H9 (cell line): ENCODE measurements at regions not wholly inside any gene's neighbourhood (a gene's known extent, or its start where the extent isn't known, plus 50 kb on each side); places are given as distances from the start of the nearest gene placed in this dataset.

Experiments used
- DNase-seq: peaks from one replicate; pipeline ENCODE4 v3.0.0-alpha.2; 2017
- H2AFZ ChIP-seq: one replicate; pipeline ENCODE4 v1.6.1; 2013; ENCODE audit warnings: mild to moderate bottlenecking, low read length, control low read depth, moderate library complexity
- H2AK5ac ChIP-seq: 2 replicates; pipeline ENCODE4 v1.6.1; 2013; ENCODE audit warnings: low read length, control low read depth, mixed read lengths; ENCODE audit not compliant: insufficient read length
- H2BK120ac ChIP-seq: one replicate; pipeline ENCODE4 v1.6.1; 2013; ENCODE audit warnings: low read depth, mild to moderate bottlenecking, low read length, control low read depth, inconsistent platforms; ENCODE audit not compliant: poor library complexity, severe bottlenecking
- H2BK12ac ChIP-seq: 2 replicates; pipeline ENCODE4 v1.6.1; 2013; ENCODE audit warnings: low read length, control low read depth, mixed read lengths, low read depth; ENCODE audit not compliant: insufficient read length
- H2BK15ac ChIP-seq: 2 replicates; pipeline ENCODE4 v1.6.1; 2013; ENCODE audit warnings: low read depth, low read length, control low read depth
- H2BK20ac ChIP-seq: one replicate; pipeline ENCODE4 v1.6.1; 2013; ENCODE audit warnings: low read depth, mild to moderate bottlenecking, low read length, control low read depth, inconsistent platforms; ENCODE audit not compliant: poor library complexity, severe bottlenecking
- H2BK5ac ChIP-seq: 2 replicates; pipeline ENCODE4 v1.6.1; 2013; ENCODE audit warnings: low read length, control low read depth, mixed read lengths; ENCODE audit not compliant: insufficient read length
- H3K14ac ChIP-seq: 2 replicates; pipeline ENCODE4 v1.6.1; 2013; ENCODE audit warnings: low read length, control low read depth; ENCODE audit not compliant: insufficient read depth
- H3K18ac ChIP-seq: 2 replicates; pipeline ENCODE4 v1.6.1; 2013; ENCODE audit warnings: low read depth, mild to moderate bottlenecking, mixed read lengths, low read length, control low read depth; ENCODE audit not compliant: insufficient read length
- H3K23ac ChIP-seq: 2 replicates; pipeline ENCODE4 v1.6.1; 2013; ENCODE audit warnings: low read length, control low read depth, mixed read lengths, low read depth; ENCODE audit not compliant: insufficient read length
- H3K23me2 ChIP-seq: 2 replicates; pipeline ENCODE4 v1.6.1; 2013; ENCODE audit warnings: low read depth, mild to moderate bottlenecking, mixed read lengths, low read length, control low read depth; ENCODE audit not compliant: insufficient read length, poor library complexity, severe bottlenecking
- H3K27ac ChIP-seq: 2 replicates; pipeline ENCODE4 v1.5.1; 2013; ENCODE audit warnings: low read length, control low read depth, mixed read lengths, low read depth; ENCODE audit not compliant: insufficient read length
- H3K27me3 ChIP-seq: 2 replicates; pipeline ENCODE4 v1.6.1; 2013; ENCODE audit warnings: low read length, control low read depth, inconsistent platforms; ENCODE audit not compliant: insufficient read depth
- H3K4ac ChIP-seq: 2 replicates; pipeline ENCODE4 v1.6.1; 2013; ENCODE audit warnings: low read depth, mild to moderate bottlenecking, control low read depth, inconsistent platforms, low read length, moderate library complexity
- H3K4me1 ChIP-seq: 2 replicates; pipeline ENCODE4 v1.6.1; 2013; ENCODE audit warnings: low read length, control low read depth, inconsistent platforms; ENCODE audit not compliant: insufficient read depth
- H3K4me2 ChIP-seq: 2 replicates; pipeline ENCODE4 v1.6.1; 2013; ENCODE audit warnings: low read length, control low read depth, mixed read lengths; ENCODE audit not compliant: insufficient read length, insufficient read depth
- H3K56ac ChIP-seq: 2 replicates; pipeline ENCODE4 v1.6.1; 2013; ENCODE audit warnings: low read depth, mild to moderate bottlenecking, mixed read lengths, low read length, control low read depth; ENCODE audit not compliant: insufficient read length
- H3K79me1 ChIP-seq: 2 replicates; pipeline ENCODE4 v1.6.1; 2013; ENCODE audit warnings: low read depth, mild to moderate bottlenecking, moderate library complexity, low read length, control low read depth, inconsistent platforms; ENCODE audit not compliant: insufficient read depth, poor library complexity, severe bottlenecking
- H3K79me2 ChIP-seq: 2 replicates; pipeline ENCODE4 v1.6.1; 2013; ENCODE audit warnings: low read length, control low read depth, inconsistent platforms; ENCODE audit not compliant: insufficient read depth
- H3K9ac ChIP-seq: 2 replicates; pipeline ENCODE4 v1.6.1; 2013; ENCODE audit warnings: low read length, control low read depth, mixed read lengths; ENCODE audit not compliant: insufficient read length; ENCODE audit errors: extremely low read depth
- H3K9me3 ChIP-seq: one replicate; pipeline ENCODE4 v1.6.1; 2013; ENCODE audit warnings: low read depth, low read length, inconsistent platforms; ENCODE audit not compliant: control insufficient read depth
- H3T11ph ChIP-seq: one replicate; pipeline ENCODE4 v1.6.1; 2013; ENCODE audit warnings: mild to moderate bottlenecking, low read length, control low read depth, inconsistent platforms
- H4K20me1 ChIP-seq: one replicate; pipeline ENCODE4 v1.6.1; 2013; ENCODE audit not compliant: control insufficient read depth, insufficient read length, insufficient read depth
- H4K5ac ChIP-seq: 2 replicates; pipeline ENCODE4 v1.6.1; 2013; ENCODE audit warnings: low read depth, mild to moderate bottlenecking, mixed read lengths, low read length, control low read depth; ENCODE audit not compliant: insufficient read length
- H4K8ac ChIP-seq: replicated peaks from 2 replicates; pipeline ENCODE4 v1.6.1; 2013; ENCODE audit warnings: low read length, control low read depth, mixed read lengths, low read depth; ENCODE audit not compliant: insufficient read length
- H4K91ac ChIP-seq: 2 replicates; pipeline ENCODE4 v1.6.1; 2013; ENCODE audit warnings: low read depth, mild to moderate bottlenecking, moderate library complexity, mixed read lengths, low read length, control low read depth; ENCODE audit not compliant: insufficient read length
- H3K27ac Mint-ChIP-seq, 3 experiments: 2 replicates in 2 of 3; 3 replicates in 1 of 3; pipeline ENCODE4 v1.8.0; 2020 to 2021; ENCODE audit warnings: mixed read lengths in 3 of 3, mild to moderate bottlenecking in 1 of 3, moderate library complexity in 1 of 3
- H3K27me3 Mint-ChIP-seq: 2 replicates; pipeline ENCODE4 v1.8.0; 2021; ENCODE audit warnings: low read depth, mild to moderate bottlenecking, moderate library complexity, mixed read lengths
- H3K36me3 Mint-ChIP-seq, 3 experiments: 2 replicates in 2 of 3; 3 replicates in 1 of 3; pipeline ENCODE4 v1.8.0; 2020 to 2021; ENCODE audit warnings: low read depth in 3 of 3, mixed read lengths in 3 of 3; ENCODE audit not compliant: insufficient read depth in 1 of 3
- H3K4me1 Mint-ChIP-seq, 2 experiments: 2 replicates each; pipeline ENCODE4 v1.8.0; 2020; ENCODE audit warnings: mixed read lengths in 2 of 2
- H3K4me3 Mint-ChIP-seq, 2 experiments: 2 replicates in 1 of 2; 3 replicates in 1 of 2; pipeline ENCODE4 v1.8.0; 2020 to 2021; ENCODE audit warnings: mild to moderate bottlenecking in 2 of 2, mixed read lengths in 2 of 2, moderate library complexity in 1 of 2
- H3K9me3 Mint-ChIP-seq, 2 experiments: 2 replicates in 1 of 2; 3 replicates in 1 of 2; pipeline ENCODE4 v1.8.0; 2020; ENCODE audit warnings: mild to moderate bottlenecking in 2 of 2, mixed read lengths in 2 of 2, moderate library complexity in 1 of 2
- CTCF ChIP-seq: fragments of 200-600 bp; sonication (generic); conservative IDR thresholded peaks from 3 replicates; pipeline ENCODE4 v1.8.0; 2021; ENCODE audit warnings: antibody characterized with exemption, mild to moderate bottlenecking
- WGBS: extraction: QIAGEN DNeasy Blood & Tissue Kit; methylation state at CpG from one replicate; pipeline ENCODE4 v1.1.7; 2013; ENCODE audit warnings: missing lambda C conversion rate, low lambda C conversion rate, mixed read lengths; ENCODE audit not compliant: insufficient read length; ENCODE audit errors: extremely low coverage; 5-methylcytosine and 5-hydroxymethylcytosine counted together

GRCh38 chr5:2253040-2253975 is 370.6 kb upstream of the IRX4 start:
- H2BK120ac ChIP-seq, result no peak overlapping the region
- peaks cover 4 to 14% of the 10 kb centered on the region in 2 experiments; a peak in 3 of 4 replicates for H3K4me1 Mint-ChIP-seq
- no peak overlapping the region for H3K4me2 ChIP-seq
- DNase-seq, result no peak
- no peak overlapping the region for H3T11ph ChIP-seq
- no peak overlapping the region for H3K14ac ChIP-seq
- H3K4me3 Mint-ChIP-seq, result no peak overlapping the region
- no peak overlapping the region for H3K4ac ChIP-seq
- no peak overlapping the region for H2AK5ac ChIP-seq
- no peak overlapping the region for H2AFZ ChIP-seq
- TF ChIP-seq CTCF, result no peak
- no peaks in the 10 kb centered on the region for H3K79me2 ChIP-seq
- no peak overlapping the region for H4K8ac ChIP-seq
- H3K23ac ChIP-seq, result no peak overlapping the region
- no CpG with 5 or more reads among the region's 19 CpGs for WGBS
- H3K56ac ChIP-seq, result no peak overlapping the region
- no peak overlapping the region for H4K91ac ChIP-seq
- peaks cover 0 to under 1% of the 10 kb centered on the region in 2 experiments; a peak in 1 of 5 replicates for H3K9me3 Mint-ChIP-seq
- no peaks in the 10 kb centered on the region for H3K79me1 ChIP-seq
- H4K5ac ChIP-seq, result no peak overlapping the region
- no peaks in the 10 kb centered on the region for H3K4me1 ChIP-seq
- H2BK5ac ChIP-seq, result no peak overlapping the region
- peaks cover 2% of the 10 kb centered on the region for H3K27me3 Mint-ChIP-seq
- H3K27me3 ChIP-seq, result no peaks in the 10 kb centered on the region
- H3K18ac ChIP-seq, result no peak overlapping the region
- no peaks in the 10 kb centered on the region for H3K36me3 Mint-ChIP-seq
- H3K9ac ChIP-seq, result no peak overlapping the region
- H3K27ac ChIP-seq, result no peak overlapping the region
- H3K9me3 ChIP-seq, result no peaks in the 10 kb centered on the region
- peak overlapping the region in 1 of 3 experiments; percentile 15; a peak in 1 of 7 replicates for H3K27ac Mint-ChIP-seq
- H4K20me1 ChIP-seq, result no peaks in the 10 kb centered on the region
- H2BK20ac ChIP-seq, result no peak overlapping the region
- no peak overlapping the region for H2BK15ac ChIP-seq
- no peaks in the 10 kb centered on the region for H3K23me2 ChIP-seq
- H2BK12ac ChIP-seq, result no peak overlapping the region
